ENCODE measurements at regions not wholly inside any gene's neighbourhood (a gene's known extent, or its start where the extent isn't known, plus 50 kb on each side); places are given as distances from the start of the nearest gene placed in this dataset.
A peak's percentile ranks its signal among the peaks of the same experiment; 100 is the strongest.

GRCh38 chr20:52494244-52494643 is 302.7 kb upstream of the ZFP64 start:
- Histone ChIP-seq H3K9me3 (ENCODE audit: low read length) (no peaks in the 10 kb centered on the region), H3K79me2 (replicated peaks; ENCODE audit: insufficient read depth, low read length) (no peaks in the 10 kb centered on the region), H3F3A (ENCODE audit: insufficient read depth, low read length, poor library complexity, severe bottlenecking) (no peaks in the 10 kb centered on the region), H3K9ac (ENCODE audit: low read length) (no peak overlapping the region), H3K36me3 (ENCODE audit: insufficient read depth, low read length) (no peaks in the 10 kb centered on the region), H2AFZ (ENCODE audit: low read depth, low read length) (no peak overlapping the region), H3K27me3 (ENCODE audit: insufficient read depth, low read depth, low read length) (no peaks in the 10 kb centered on the region), H4K20me1 (ENCODE audit: insufficient read depth) (no peaks in the 10 kb centered on the region), H3K4me3 (ENCODE audit: low read length) (no peak overlapping the region), H3K4me2 (ENCODE audit: low read length) (peak overlapping the region; percentile 21), H3K27ac (ENCODE audit: low read length) (no peak overlapping the region), H3K9me2 (ENCODE audit: insufficient read depth, low read length) (no peaks in the 10 kb centered on the region)
- TF ChIP-seq REST (IDR thresholded peaks at IDR 0.05; ENCODE audit: borderline replicate concordance): no peak
- no peak for TF ChIP-seq EZH2 (IDR thresholded peaks at IDR 0.05; ENCODE audit: borderline replicate concordance, insufficient read depth, low read length, poor library complexity, severe bottlenecking)
- no peak for TF ChIP-seq TAF1 (IDR thresholded peaks at IDR 0.05; ENCODE audit: low read depth)
- TF ChIP-seq MXI1 (conservative IDR thresholded peaks at IDR 0.05; ENCODE audit: poor library complexity, severe bottlenecking): no peak
- TF ChIP-seq RAD21 (conservative IDR thresholded peaks at IDR 0.05): no peak
- no peak for TF ChIP-seq SMC3 (conservative IDR thresholded peaks at IDR 0.05; ENCODE audit: poor library complexity)
- TF ChIP-seq, protein P1, sequence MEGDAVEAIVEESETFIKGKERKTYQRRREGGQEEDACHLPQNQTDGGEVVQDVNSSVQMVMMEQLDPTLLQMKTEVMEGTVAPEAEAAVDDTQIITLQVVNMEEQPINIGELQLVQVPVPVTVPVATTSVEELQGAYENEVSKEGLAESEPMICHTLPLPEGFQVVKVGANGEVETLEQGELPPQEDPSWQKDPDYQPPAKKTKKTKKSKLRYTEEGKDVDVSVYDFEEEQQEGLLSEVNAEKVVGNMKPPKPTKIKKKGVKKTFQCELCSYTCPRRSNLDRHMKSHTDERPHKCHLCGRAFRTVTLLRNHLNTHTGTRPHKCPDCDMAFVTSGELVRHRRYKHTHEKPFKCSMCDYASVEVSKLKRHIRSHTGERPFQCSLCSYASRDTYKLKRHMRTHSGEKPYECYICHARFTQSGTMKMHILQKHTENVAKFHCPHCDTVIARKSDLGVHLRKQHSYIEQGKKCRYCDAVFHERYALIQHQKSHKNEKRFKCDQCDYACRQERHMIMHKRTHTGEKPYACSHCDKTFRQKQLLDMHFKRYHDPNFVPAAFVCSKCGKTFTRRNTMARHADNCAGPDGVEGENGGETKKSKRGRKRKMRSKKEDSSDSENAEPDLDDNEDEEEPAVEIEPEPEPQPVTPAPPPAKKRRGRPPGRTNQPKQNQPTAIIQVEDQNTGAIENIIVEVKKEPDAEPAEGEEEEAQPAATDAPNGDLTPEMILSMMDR (IDR thresholded peaks at IDR 0.05; ENCODE audit: poor library complexity, severe bottlenecking): no peak

DNA sequence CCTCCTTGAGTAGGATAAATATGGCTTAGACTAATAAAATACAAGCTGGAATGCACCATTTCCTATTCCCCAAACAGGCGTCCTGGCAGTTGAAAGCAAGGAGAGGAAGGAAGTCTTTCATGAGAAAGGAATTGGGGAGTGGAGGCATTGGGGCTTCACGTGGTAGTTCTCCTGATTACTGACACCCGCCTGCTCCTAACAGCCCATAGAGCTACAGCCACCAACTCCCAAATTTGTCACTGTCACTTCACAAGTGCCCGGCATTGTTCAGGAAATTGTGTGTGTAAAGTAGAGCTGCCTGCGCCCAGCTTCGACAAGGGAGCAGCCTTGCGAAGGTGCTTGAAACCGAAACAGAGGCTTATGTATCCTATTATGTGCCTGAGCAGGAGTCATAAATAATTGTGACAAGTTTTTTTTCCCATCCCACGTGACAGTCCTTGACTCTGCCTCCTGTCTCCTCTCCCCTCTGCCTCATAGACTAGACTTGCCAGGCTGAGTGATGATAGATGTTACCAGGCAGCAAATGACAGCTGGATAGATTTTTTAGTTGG is 301.7 kb upstream of the ZFP64 start:
- Histone ChIP-seq H3K27ac (ENCODE audit: low read length) (peak overlapping the region; percentile 15), H3F3A (ENCODE audit: insufficient read depth, low read length, poor library complexity, severe bottlenecking) (no peaks in the 10 kb centered on the region), H3K79me2 (replicated peaks; ENCODE audit: insufficient read depth, low read length) (no peaks in the 10 kb centered on the region), H3K9me3 (ENCODE audit: low read length) (no peaks in the 10 kb centered on the region), H3K9ac (ENCODE audit: low read length) (no peak overlapping the region), H3K36me3 (ENCODE audit: insufficient read depth, low read length) (no peaks in the 10 kb centered on the region), H3K27me3 (ENCODE audit: insufficient read depth, low read depth, low read length) (no peaks in the 10 kb centered on the region), H2AFZ (ENCODE audit: low read depth, low read length) (no peak overlapping the region), H3K9me2 (ENCODE audit: insufficient read depth, low read length) (no peaks in the 10 kb centered on the region), H3K4me3 (ENCODE audit: low read length) (no peak overlapping the region), H4K20me1 (ENCODE audit: insufficient read depth) (no peaks in the 10 kb centered on the region), H3K4me2 (ENCODE audit: low read length) (peak overlapping the region; percentile 21)
- no peak for TF ChIP-seq TAF1 (IDR thresholded peaks at IDR 0.05; ENCODE audit: low read depth)
- TF ChIP-seq POLR2AphosphoS5 (IDR thresholded peaks at IDR 0.05): no peak
- TF ChIP-seq, protein P1 (IDR thresholded peaks at IDR 0.05; ENCODE audit: poor library complexity, severe bottlenecking): no peak
- TF ChIP-seq RAD21 (conservative IDR thresholded peaks at IDR 0.05): no peak
- peak; percentile 72 for TF ChIP-seq EP300 (conservative IDR thresholded peaks at IDR 0.05; ENCODE audit: poor library complexity, severe bottlenecking)
